HCT116 (cell line): ENCODE measurements at regions not wholly inside any gene's neighbourhood (a gene's known extent, or its start where the extent isn't known, plus 50 kb on each side); places are given as distances from the start of the nearest gene placed in this dataset.

ENCODE experiments used
- ATAC-seq: fragments of 200-7000 bp; cut with Tn5 transposase; 2 replicates; pipeline ENCODE4 v1.9.1; 2020; ENCODE audit warnings: mild to moderate bottlenecking, moderate library complexity
- BruUV-seq: library from RNA; stranded (reverse); fragments of 400-500 nt; replicated peaks from 2 replicates; lab custom pipeline; 2021; lab: Mats Ljungman, UMichigan
- CTCF ChIA-PET: fragments of 300-600 bp; sonication (Branson Sonifier 250); formaldehyde crosslinking; loops from one replicate; lab custom pipeline; 2021; ENCODE audit warnings: antibody characterized with exemption; lab: Charles Lee
- POLR2A ChIA-PET: fragments of 300-600, 350-600 bp; sonication (Branson Sonifier 250); formaldehyde crosslinking; loops from one replicate; lab custom pipeline; 2021; ENCODE audit warnings: antibody characterized with exemption; lab: Charles Lee
- RAD21 ChIA-PET, 2 experiments: fragments of 300-600 bp; sonication (Branson Sonifier 250); formaldehyde crosslinking; loops; one replicate each; lab custom pipeline; 2023; ENCODE audit warnings: low total read pairs in 2 of 2; ENCODE audit not compliant: uncharacterized antibody in 2 of 2, unreplicated experiment in 2 of 2, low non-redundant PET in 1 of 2; lab: Charles Lee
- DNase-seq: peaks from one replicate; pipeline ENCODE4 v3.0.0-alpha.2; 2010; ENCODE audit warnings: low read depth, low spot score
- H2AFZ ChIP-seq: fragments of 200-600 bp; shearing (Covaris generic), sonication (generic); 2 replicates; pipeline ENCODE4 v1.6.1; 2017; ENCODE audit warnings: low read depth, mixed run types, mixed read lengths, antibody characterized with exemption, low read length; ENCODE audit not compliant: poor library complexity, severe bottlenecking
- H3K27ac ChIP-seq: 2 replicates; pipeline ENCODE4 v1.5.1; 2012; ENCODE audit warnings: low read depth, low read length
- H3K27me3 ChIP-seq: fragments of 200-600 bp; sonication (generic); 2 replicates; pipeline ENCODE4 v1.6.1; 2016; ENCODE audit warnings: mixed run types, low read length, mixed read lengths; ENCODE audit not compliant: insufficient read depth
- H3K36me3 ChIP-seq, 2 experiments: fragments of 200-500 bp in 1 of 2; fragments of 200-600 bp in 1 of 2; sonication (Bioruptor generic) in 1 of 2; sonication (generic) in 1 of 2; 2 replicates each; pipeline versions ENCODE4 v1.5.1 to v1.6.1; 2014 to 2016; ENCODE audit warnings: low read length in 2 of 2, inconsistent platforms in 1 of 2, mixed read lengths in 1 of 2, mixed run types in 1 of 2; ENCODE audit not compliant: insufficient read depth in 2 of 2, control insufficient read depth in 1 of 2
- H3K4me1 ChIP-seq, 2 experiments: fragments of 200-600 bp in 1 of 2; sonication (generic) in 1 of 2; 2 replicates each; pipeline versions ENCODE4 v1.5.1 to v1.6.1; 2012 to 2017; ENCODE audit warnings: low read length in 2 of 2, inconsistent platforms in 1 of 2, mild to moderate bottlenecking in 1 of 2, mixed read lengths in 1 of 2, mixed run types in 1 of 2, moderate library complexity in 1 of 2; ENCODE audit not compliant: insufficient read depth in 2 of 2, control insufficient read depth in 1 of 2
- H3K4me2 ChIP-seq: fragments of 200-600 bp; sonication (generic); 2 replicates; pipeline ENCODE4 v1.6.1; 2017; ENCODE audit warnings: mixed run types, low read length, mixed read lengths
- H3K4me3 ChIP-seq, 2 experiments: fragments of 200-600 bp in 1 of 2; sonication (generic) in 1 of 2; replicated peaks in 1 of 2; 2 replicates each; pipeline ENCODE4 v1.5.1; 2011 to 2016; ENCODE audit warnings: low read length in 2 of 2, control low read depth in 1 of 2, low read depth in 1 of 2, mild to moderate bottlenecking in 1 of 2, mixed read lengths in 1 of 2, mixed run types in 1 of 2
- H3K79me2 ChIP-seq: fragments of 200-600 bp; sonication (generic); 2 replicates; pipeline ENCODE4 v1.6.1; 2017; ENCODE audit warnings: mild to moderate bottlenecking, mixed run types, low read length, moderate library complexity, mixed read lengths; ENCODE audit not compliant: insufficient read depth
- H3K9ac ChIP-seq: fragments of 200-600 bp; sonication (generic); 2 replicates; pipeline ENCODE4 v1.6.1; 2016; ENCODE audit warnings: low read length, mixed read lengths
- H3K9me2 ChIP-seq: fragments of 200-600 bp; sonication (generic), shearing (Covaris generic); 2 replicates; pipeline ENCODE4 v1.6.1; 2017; ENCODE audit warnings: mixed run types, mild to moderate bottlenecking, moderate library complexity; ENCODE audit not compliant: insufficient read depth
- H3K9me3 ChIP-seq, 2 experiments: fragments of 200-500 bp in 1 of 2; fragments of 200-600 bp in 1 of 2; sonication (Bioruptor generic) in 1 of 2; sonication (generic) in 1 of 2; 2 replicates each; pipeline ENCODE4 v1.6.1; 2014 to 2017; ENCODE audit warnings: low read length in 2 of 2, mixed read lengths in 2 of 2, inconsistent platforms in 1 of 2, low read depth in 1 of 2, mild to moderate bottlenecking in 1 of 2, mixed run types in 1 of 2, moderate library complexity in 1 of 2; ENCODE audit not compliant: control insufficient read depth in 1 of 2, insufficient read depth in 1 of 2
- H4K20me1 ChIP-seq: fragments of 200-600 bp; sonication (generic), shearing (Covaris generic); 2 replicates; pipeline ENCODE4 v1.6.1; 2017; ENCODE audit warnings: mixed run types, mild to moderate bottlenecking, moderate library complexity; ENCODE audit not compliant: insufficient read depth
- CBX3 ChIP-seq: IDR thresholded peaks from 2 replicates; pipeline ENCODE4 v1.6.1; 2012; ENCODE audit warnings: low read depth
- CEBPB ChIP-seq: IDR thresholded peaks from 2 replicates; pipeline ENCODE4 v1.6.1; 2012; ENCODE audit warnings: low read depth
- EGR1 ChIP-seq: IDR thresholded peaks from 2 replicates; pipeline ENCODE4 v1.6.1; 2012; ENCODE audit warnings: low read depth
- ELF1 ChIP-seq: IDR thresholded peaks from 2 replicates; pipeline ENCODE4 v1.6.1; 2012; ENCODE audit warnings: low read depth, borderline replicate concordance
- EZH2 ChIP-seq: fragments of 200-600 bp; sonication (generic); IDR thresholded peaks from 2 replicates; pipeline ENCODE4 v1.6.1; 2017; ENCODE audit warnings: antibody characterized with exemption, mixed run types
- FOSL1 ChIP-seq: IDR thresholded peaks from 2 replicates; pipeline ENCODE4 v1.6.1; 2012; ENCODE audit warnings: low read depth
- JUND ChIP-seq: IDR thresholded peaks from 2 replicates; pipeline ENCODE4 v1.6.1; 2012
- POLR2A ChIP-seq: IDR thresholded peaks from 2 replicates; pipeline ENCODE4 v1.7.0; 2011; ENCODE audit warnings: borderline replicate concordance; ENCODE audit not compliant: insufficient read depth, insufficient read length; ENCODE audit errors: extremely low read depth
- POLR2AphosphoS5 ChIP-seq: IDR thresholded peaks from 2 replicates; pipeline ENCODE4 v1.6.1; 2011; ENCODE audit warnings: mild to moderate bottlenecking, low read depth, low read length, moderate library complexity
- RAD21 ChIP-seq: IDR thresholded peaks from 2 replicates; pipeline ENCODE4 v1.6.1; 2012; ENCODE audit warnings: low read depth, mild to moderate bottlenecking
- SIN3A ChIP-seq: IDR thresholded peaks from 2 replicates; pipeline ENCODE4 v1.6.1; 2012; ENCODE audit warnings: low read depth
- TCF7L2 ChIP-seq: IDR thresholded peaks from 2 replicates; pipeline ENCODE4 v1.7.0; 2011; ENCODE audit warnings: borderline replicate concordance, inconsistent platforms; ENCODE audit not compliant: insufficient read depth, insufficient read length; ENCODE audit errors: extremely low read depth
- YY1 ChIP-seq: IDR thresholded peaks from 2 replicates; pipeline ENCODE4 v1.6.1; 2011; ENCODE audit warnings: low read length, low read depth, moderate library complexity, mild to moderate bottlenecking; ENCODE audit not compliant: insufficient replicate concordance; ENCODE audit errors: extremely low read depth
- ZFX ChIP-seq: fragments of 450-650 bp; IDR thresholded peaks from 2 replicates; pipeline ENCODE4 v1.6.1; 2017
- ZNF274 ChIP-seq: fragments of 200-500 bp; sonication (Bioruptor generic); IDR thresholded peaks from 2 replicates; pipeline ENCODE4 v1.6.1; 2014; ENCODE audit warnings: mild to moderate bottlenecking, low read depth, low read length, inconsistent platforms
- intact Hi-C: fragments of 100-400 bp; cut with micrococcal nuclease; formaldehyde crosslinking; loops from 2 replicates; pipeline ENCODE4 v1.10.0; 2022
- TF ChIP-seq, protein P1 (sequence below), 3 experiments: fragments of 200-600 bp in 1 of 3; sonication (generic) in 1 of 3; IDR thresholded peaks in 2 of 3; conservative IDR thresholded peaks in 1 of 3; 2 replicates each; pipeline ENCODE4 v1.5.1; 2012 to 2017; ENCODE audit warnings: low read depth in 2 of 3, low read length in 2 of 3, antibody characterized with exemption in 1 of 3, borderline replicate concordance in 1 of 3, control low read depth in 1 of 3, mild to moderate bottlenecking in 1 of 3, mixed read lengths in 1 of 3, mixed run types in 1 of 3, moderate library complexity in 1 of 3; ENCODE audit not compliant: insufficient read depth in 1 of 3
- TF ChIP-seq, protein P2 (sequence below): IDR thresholded peaks from 2 replicates; pipeline ENCODE4 v1.6.1; 2011; ENCODE audit warnings: mild to moderate bottlenecking, low read length, moderate library complexity; ENCODE audit not compliant: insufficient replicate concordance; ENCODE audit errors: extremely low read depth
- TF ChIP-seq, protein P3 (sequence below): IDR thresholded peaks from 2 replicates; pipeline ENCODE4 v1.6.1; 2012

DNA sequence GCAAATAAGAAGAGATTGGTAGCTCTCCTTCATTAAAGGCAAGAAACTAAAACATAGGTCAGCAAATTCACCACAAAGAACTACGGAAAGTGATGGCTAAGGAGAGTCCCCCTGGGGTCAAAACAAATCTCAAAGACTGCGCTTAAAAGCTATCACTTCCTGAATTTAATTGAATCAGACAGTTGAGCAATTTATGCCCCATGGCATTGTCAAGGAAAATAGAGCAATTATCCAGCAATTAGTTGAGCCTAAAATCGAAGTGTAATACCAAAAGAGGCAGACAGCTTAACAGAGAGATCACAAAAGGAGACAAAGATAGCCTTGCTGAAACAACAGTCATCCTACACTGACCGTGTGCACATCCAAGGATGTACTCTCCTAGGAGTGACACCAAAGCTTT is 74.4 kb upstream of the SCN10A start:
- no peak overlapping the region for H3K4me2 ChIP-seq
- H3K9me3 ChIP-seq, result peaks cover 0 to 4% of the 10 kb centered on the region in 2 experiments; a peak in 1 of 4 replicates
- no peaks in the 10 kb centered on the region for H3K79me2 ChIP-seq
- DNase-seq, result no peak
- no peaks in the 10 kb centered on the region for H4K20me1 ChIP-seq
- H3K9ac ChIP-seq, result no peak overlapping the region
- H3K9me2 ChIP-seq, result no peaks in the 10 kb centered on the region
- H2AFZ ChIP-seq, result no peak overlapping the region
- ChIA-PET RAD21 (no interaction called here), CTCF (no interaction called here), POLR2A (no interaction called here)
- BruUV-seq, result no TSS peak
- H3K4me3 ChIP-seq, result no peak overlapping the region
- intact Hi-C loops, result no loop called here
- no peaks in the 10 kb centered on the region for H3K36me3 ChIP-seq
- H3K27me3 ChIP-seq, result peaks cover 41% of the 10 kb centered on the region
- TF ChIP-seq POLR2A (no peak), CBX3 (no peak), SIN3A (no peak), EGR1 (no peak), RAD21 (no peak), POLR2AphosphoS5 (no peak), ELF1 (no peak), JUND (no peak), ZNF274 (no peak), ZFX (no peak), FOSL1 (no peak), CEBPB (no peak), YY1 (no peak), TCF7L2 (no peak), EZH2 (no peak)
- TF ChIP-seq, protein P1, sequence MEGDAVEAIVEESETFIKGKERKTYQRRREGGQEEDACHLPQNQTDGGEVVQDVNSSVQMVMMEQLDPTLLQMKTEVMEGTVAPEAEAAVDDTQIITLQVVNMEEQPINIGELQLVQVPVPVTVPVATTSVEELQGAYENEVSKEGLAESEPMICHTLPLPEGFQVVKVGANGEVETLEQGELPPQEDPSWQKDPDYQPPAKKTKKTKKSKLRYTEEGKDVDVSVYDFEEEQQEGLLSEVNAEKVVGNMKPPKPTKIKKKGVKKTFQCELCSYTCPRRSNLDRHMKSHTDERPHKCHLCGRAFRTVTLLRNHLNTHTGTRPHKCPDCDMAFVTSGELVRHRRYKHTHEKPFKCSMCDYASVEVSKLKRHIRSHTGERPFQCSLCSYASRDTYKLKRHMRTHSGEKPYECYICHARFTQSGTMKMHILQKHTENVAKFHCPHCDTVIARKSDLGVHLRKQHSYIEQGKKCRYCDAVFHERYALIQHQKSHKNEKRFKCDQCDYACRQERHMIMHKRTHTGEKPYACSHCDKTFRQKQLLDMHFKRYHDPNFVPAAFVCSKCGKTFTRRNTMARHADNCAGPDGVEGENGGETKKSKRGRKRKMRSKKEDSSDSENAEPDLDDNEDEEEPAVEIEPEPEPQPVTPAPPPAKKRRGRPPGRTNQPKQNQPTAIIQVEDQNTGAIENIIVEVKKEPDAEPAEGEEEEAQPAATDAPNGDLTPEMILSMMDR (IDR thresholded peaks at IDR 0.05 in 2 of 3, conservative IDR thresholded peaks at IDR 0.05 in 1 of 3; ENCODE audit: borderline replicate concordance in 1 of 3, insufficient read depth in 1 of 3, low read depth in 2 of 3, low read length in 2 of 3), result no peak
- TF ChIP-seq, protein P2, sequence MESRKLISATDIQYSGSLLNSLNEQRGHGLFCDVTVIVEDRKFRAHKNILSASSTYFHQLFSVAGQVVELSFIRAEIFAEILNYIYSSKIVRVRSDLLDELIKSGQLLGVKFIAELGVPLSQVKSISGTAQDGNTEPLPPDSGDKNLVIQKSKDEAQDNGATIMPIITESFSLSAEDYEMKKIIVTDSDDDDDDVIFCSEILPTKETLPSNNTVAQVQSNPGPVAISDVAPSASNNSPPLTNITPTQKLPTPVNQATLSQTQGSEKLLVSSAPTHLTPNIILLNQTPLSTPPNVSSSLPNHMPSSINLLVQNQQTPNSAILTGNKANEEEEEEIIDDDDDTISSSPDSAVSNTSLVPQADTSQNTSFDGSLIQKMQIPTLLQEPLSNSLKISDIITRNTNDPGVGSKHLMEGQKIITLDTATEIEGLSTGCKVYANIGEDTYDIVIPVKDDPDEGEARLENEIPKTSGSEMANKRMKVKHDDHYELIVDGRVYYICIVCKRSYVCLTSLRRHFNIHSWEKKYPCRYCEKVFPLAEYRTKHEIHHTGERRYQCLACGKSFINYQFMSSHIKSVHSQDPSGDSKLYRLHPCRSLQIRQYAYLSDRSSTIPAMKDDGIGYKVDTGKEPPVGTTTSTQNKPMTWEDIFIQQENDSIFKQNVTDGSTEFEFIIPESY, result no peak
- TF ChIP-seq, protein P3, sequence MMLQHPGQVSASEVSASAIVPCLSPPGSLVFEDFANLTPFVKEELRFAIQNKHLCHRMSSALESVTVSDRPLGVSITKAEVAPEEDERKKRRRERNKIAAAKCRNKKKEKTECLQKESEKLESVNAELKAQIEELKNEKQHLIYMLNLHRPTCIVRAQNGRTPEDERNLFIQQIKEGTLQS, result no peak
- no peak overlapping the region for H3K27ac ChIP-seq
- ATAC-seq, result no peak
- H3K4me1 ChIP-seq, result no peaks in the 10 kb centered on the region
